ENCODE measurements at regions not wholly inside any gene's neighbourhood (a gene's known extent, or its start where the extent isn't known, plus 50 kb on each side); places are given as distances from the start of the nearest gene placed in this dataset.
A peak's percentile ranks its signal among the peaks of the same experiment; 100 is the strongest.

GRCh38 chr4:44869985-44870384, 143.6 kb upstream of the GNPDA2 start:
- Histone ChIP-seq H3K36me3 (no peaks in the 10 kb centered on the region), H3K4me3 (no peak overlapping the region), H3K4me1 (no peaks in the 10 kb centered on the region), H3K9me3 (no peaks in the 10 kb centered on the region), H3K27me3 (no peaks in the 10 kb centered on the region), H3K27ac (no peak overlapping the region)
- no peak for DNase-seq
- TF ChIP-seq, protein P1, sequence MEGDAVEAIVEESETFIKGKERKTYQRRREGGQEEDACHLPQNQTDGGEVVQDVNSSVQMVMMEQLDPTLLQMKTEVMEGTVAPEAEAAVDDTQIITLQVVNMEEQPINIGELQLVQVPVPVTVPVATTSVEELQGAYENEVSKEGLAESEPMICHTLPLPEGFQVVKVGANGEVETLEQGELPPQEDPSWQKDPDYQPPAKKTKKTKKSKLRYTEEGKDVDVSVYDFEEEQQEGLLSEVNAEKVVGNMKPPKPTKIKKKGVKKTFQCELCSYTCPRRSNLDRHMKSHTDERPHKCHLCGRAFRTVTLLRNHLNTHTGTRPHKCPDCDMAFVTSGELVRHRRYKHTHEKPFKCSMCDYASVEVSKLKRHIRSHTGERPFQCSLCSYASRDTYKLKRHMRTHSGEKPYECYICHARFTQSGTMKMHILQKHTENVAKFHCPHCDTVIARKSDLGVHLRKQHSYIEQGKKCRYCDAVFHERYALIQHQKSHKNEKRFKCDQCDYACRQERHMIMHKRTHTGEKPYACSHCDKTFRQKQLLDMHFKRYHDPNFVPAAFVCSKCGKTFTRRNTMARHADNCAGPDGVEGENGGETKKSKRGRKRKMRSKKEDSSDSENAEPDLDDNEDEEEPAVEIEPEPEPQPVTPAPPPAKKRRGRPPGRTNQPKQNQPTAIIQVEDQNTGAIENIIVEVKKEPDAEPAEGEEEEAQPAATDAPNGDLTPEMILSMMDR (IDR thresholded peaks at IDR 0.05): no peak
- ATAC-seq: peak; percentile 29
- intact Hi-C loops (cut with DNase I): no loop called here

GRCh38 chr4:44869222-44869882, 143.0 kb upstream of the GNPDA2 start:
- Histone ChIP-seq H3K4me3 (no peak overlapping the region), H3K36me3 (no peaks in the 10 kb centered on the region), H3K4me1 (no peaks in the 10 kb centered on the region), H3K27ac (no peak overlapping the region), H3K27me3 (no peaks in the 10 kb centered on the region), H3K9me3 (no peaks in the 10 kb centered on the region)
- DNase-seq (no peak), ATAC-seq (peak; percentile 17)
- intact Hi-C loops (cut with DNase I): no loop called here
- TF ChIP-seq, protein P1 (IDR thresholded peaks at IDR 0.05): no peak

- intact Hi-C loops (cut with DNase I): no loop called here
- H3K9me3 ChIP-seq: no peaks in the 10 kb centered on the region
- H3K4me1 ChIP-seq: no peaks in the 10 kb centered on the region
- no peak for DNase-seq
- H3K27ac ChIP-seq: no peak overlapping the region
- H3K27me3 ChIP-seq: no peaks in the 10 kb centered on the region
- no peak overlapping the region for H3K4me3 ChIP-seq
- no peaks in the 10 kb centered on the region for H3K36me3 ChIP-seq
- ATAC-seq: no peak
- TF ChIP-seq, protein P1 (IDR thresholded peaks at IDR 0.05): no peak
Observed at GRCh38 chr4:44861756-44862155, 135.4 kb upstream of the GNPDA2 start.

- TF ChIP-seq, protein P1 (IDR thresholded peaks at IDR 0.05): no peak
- Histone ChIP-seq H3K27me3 (no peaks in the 10 kb centered on the region), H3K4me3 (no peak overlapping the region), H3K9me3 (no peaks in the 10 kb centered on the region), H3K36me3 (no peaks in the 10 kb centered on the region), H3K27ac (no peak overlapping the region), H3K4me1 (no peaks in the 10 kb centered on the region)
- DNase-seq (no peak), ATAC-seq (no peak)
- intact Hi-C loops (cut with DNase I): no loop called here
Observed at GRCh38 chr4:44859477-44859876, 133.1 kb upstream of the GNPDA2 start.

DNA sequence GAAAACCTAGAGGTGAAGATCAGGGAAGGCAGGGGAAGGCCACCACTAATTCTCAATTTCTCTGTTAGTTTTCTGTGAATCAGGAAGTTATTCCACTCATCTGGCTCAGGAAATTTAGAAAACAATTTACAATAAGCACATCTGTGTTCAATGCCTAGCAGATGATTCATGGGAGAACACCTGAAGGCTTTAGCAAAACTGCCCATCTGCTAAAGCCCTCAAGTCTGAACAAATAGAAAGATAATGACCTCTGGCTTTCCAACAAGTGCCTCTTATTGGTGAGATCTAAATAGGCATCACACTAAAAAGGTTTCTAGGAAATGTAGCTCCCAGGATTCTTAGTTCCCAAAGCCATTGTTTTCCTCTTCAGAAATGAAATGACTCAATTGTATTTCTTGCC, 122.1 kb upstream of the GNPDA2 start:
- Histone ChIP-seq H3K9me3 (no peaks in the 10 kb centered on the region), H3K4me1 (no peaks in the 10 kb centered on the region), H3K4me3 (no peak overlapping the region), H3K27me3 (no peaks in the 10 kb centered on the region), H3K27ac (no peak overlapping the region), H3K36me3 (no peaks in the 10 kb centered on the region)
- intact Hi-C loops (cut with DNase I): no loop called here
- no peak for ATAC-seq
- no peak for DNase-seq
- TF ChIP-seq, protein P1 (IDR thresholded peaks at IDR 0.05): no peak

- TF ChIP-seq, protein P1 (IDR thresholded peaks at IDR 0.05): no peak
- DNase-seq (no peak), ATAC-seq (no peak)
- H3K4me1 ChIP-seq: no peaks in the 10 kb centered on the region
- H3K27me3 ChIP-seq: no peaks in the 10 kb centered on the region
- intact Hi-C loops (cut with DNase I): no loop called here
- H3K9me3 ChIP-seq: no peaks in the 10 kb centered on the region
- no peaks in the 10 kb centered on the region for H3K36me3 ChIP-seq
- no peak overlapping the region for H3K4me3 ChIP-seq
- no peak overlapping the region for H3K27ac ChIP-seq
Observed at GRCh38 chr4:44845993-44846392, 119.6 kb upstream of the GNPDA2 start.

Measured in upper lobe of right lung (tissue), 1 donor.